Astrocyte (in vitro differentiated cells and primary cell): ENCODE measurements at regions not wholly inside any gene's neighbourhood (a gene's known extent, or its start where the extent isn't known, plus 50 kb on each side); places are given as distances from the start of the nearest gene placed in this dataset.
"Not testable (repeated sequence)": the region's sequence is repeated elsewhere in the genome, so short reads cannot be mapped to it uniquely, and the experiment has no call there.

ENCODE experiments used
- EZH2 ChIP-seq: IDR thresholded peaks from 2 replicates; pipeline ENCODE4 v1.6.1; 2012; ENCODE audit warnings: mild to moderate bottlenecking, low read length, inconsistent platforms; ENCODE audit not compliant: insufficient read depth
- TF ChIP-seq, protein P1 (sequence below): IDR thresholded peaks from 2 replicates; pipeline ENCODE4 v1.5.1; 2011; ENCODE audit warnings: low read depth, mild to moderate bottlenecking, inconsistent platforms, low read length, moderate library complexity; ENCODE audit not compliant: insufficient read depth

DNA sequence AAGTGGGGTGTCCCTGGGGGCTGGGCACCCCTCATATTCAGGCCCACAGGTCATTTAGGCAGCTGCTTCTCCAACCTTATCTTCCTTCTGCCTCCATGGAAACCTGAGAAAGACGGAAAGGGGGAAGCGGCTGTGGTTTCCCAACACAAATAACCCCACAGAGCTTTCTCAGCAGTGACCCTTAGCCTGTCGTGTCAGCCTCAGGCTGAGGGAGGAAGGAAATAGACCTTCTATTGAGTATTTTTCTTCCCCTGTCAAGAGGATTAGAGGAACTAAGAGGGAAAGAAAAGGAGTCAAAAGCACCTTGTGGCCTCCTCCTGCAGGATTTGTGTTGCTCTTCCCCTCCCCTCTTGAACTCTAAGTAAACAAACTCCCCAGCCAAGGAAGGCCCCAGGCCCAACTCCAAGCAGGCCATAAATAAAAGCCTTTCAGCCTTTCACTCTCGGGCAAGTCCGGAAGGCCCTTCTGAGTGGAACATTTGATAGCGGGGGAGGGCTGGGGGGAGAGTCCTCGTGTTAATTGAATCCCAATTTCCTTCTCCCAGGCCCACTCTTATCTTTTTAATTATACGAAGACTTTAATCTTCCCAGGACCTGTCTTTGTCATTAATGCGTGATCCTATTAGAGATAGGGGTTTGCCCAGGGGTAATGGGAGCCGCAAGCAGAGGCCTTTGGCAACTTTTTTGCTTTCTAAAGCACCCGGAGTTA, 121.8 kb downstream of the TRIM43 start:
- TF ChIP-seq EZH2, result not testable (repeated sequence)
- TF ChIP-seq, protein P1, sequence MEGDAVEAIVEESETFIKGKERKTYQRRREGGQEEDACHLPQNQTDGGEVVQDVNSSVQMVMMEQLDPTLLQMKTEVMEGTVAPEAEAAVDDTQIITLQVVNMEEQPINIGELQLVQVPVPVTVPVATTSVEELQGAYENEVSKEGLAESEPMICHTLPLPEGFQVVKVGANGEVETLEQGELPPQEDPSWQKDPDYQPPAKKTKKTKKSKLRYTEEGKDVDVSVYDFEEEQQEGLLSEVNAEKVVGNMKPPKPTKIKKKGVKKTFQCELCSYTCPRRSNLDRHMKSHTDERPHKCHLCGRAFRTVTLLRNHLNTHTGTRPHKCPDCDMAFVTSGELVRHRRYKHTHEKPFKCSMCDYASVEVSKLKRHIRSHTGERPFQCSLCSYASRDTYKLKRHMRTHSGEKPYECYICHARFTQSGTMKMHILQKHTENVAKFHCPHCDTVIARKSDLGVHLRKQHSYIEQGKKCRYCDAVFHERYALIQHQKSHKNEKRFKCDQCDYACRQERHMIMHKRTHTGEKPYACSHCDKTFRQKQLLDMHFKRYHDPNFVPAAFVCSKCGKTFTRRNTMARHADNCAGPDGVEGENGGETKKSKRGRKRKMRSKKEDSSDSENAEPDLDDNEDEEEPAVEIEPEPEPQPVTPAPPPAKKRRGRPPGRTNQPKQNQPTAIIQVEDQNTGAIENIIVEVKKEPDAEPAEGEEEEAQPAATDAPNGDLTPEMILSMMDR, result not testable (repeated sequence)
